ENCODE measurements at regions not wholly inside any gene's neighbourhood (a gene's known extent, or its start where the extent isn't known, plus 50 kb on each side); places are given as distances from the start of the nearest gene placed in this dataset.

DNA sequence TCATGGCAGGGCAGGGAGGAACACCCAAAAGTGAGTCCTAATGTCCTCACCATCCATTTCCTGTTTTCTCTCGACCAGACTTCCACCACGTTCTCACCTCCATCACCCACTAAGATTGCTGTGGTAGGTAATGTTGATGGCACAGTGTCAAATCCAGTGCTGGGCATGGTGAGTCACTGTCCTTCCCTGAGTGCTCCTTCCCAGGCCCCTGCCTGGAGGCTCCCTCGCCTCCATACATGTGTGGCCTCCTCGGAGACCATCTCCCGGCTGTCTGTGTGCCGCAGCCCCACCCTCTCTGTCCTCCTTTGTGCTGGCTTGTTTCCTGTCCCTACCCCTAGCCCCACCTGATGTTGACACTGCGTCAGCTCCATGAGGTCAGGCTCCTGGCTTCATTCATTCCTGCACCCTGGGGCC lies 177.5 kb downstream of the SYK start:
- DNase-seq (ENCODE audit: extremely low read depth, low read depth), result no peak
- TF ChIP-seq, protein P1, sequence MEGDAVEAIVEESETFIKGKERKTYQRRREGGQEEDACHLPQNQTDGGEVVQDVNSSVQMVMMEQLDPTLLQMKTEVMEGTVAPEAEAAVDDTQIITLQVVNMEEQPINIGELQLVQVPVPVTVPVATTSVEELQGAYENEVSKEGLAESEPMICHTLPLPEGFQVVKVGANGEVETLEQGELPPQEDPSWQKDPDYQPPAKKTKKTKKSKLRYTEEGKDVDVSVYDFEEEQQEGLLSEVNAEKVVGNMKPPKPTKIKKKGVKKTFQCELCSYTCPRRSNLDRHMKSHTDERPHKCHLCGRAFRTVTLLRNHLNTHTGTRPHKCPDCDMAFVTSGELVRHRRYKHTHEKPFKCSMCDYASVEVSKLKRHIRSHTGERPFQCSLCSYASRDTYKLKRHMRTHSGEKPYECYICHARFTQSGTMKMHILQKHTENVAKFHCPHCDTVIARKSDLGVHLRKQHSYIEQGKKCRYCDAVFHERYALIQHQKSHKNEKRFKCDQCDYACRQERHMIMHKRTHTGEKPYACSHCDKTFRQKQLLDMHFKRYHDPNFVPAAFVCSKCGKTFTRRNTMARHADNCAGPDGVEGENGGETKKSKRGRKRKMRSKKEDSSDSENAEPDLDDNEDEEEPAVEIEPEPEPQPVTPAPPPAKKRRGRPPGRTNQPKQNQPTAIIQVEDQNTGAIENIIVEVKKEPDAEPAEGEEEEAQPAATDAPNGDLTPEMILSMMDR (IDR thresholded peaks at IDR 0.05; ENCODE audit: low read depth, low read length, missing control alignments), result no peak
- no peak overlapping the region for H3K4me3 ChIP-seq (replicated peaks; ENCODE audit: low read depth, low read length)

DNA sequence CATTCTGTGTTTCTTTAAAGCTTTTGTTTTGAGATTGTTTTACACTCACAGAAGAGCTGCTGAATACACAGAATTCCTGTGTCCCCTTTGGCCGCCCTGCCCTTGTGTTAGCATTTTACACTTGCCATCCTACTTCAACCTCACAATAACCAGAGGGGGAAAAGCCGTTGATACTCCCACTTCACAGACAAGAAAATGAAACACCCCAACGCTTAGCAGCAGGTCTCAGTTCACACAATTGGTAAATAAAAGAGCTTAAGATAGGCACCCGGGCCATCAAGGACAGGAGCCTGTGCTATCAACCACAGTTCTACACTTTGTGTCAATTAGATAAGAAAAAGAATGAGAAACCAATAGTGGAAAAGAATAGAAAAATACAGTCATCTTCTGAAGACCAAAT lies 178.0 kb downstream of the SYK start:
- DNase-seq (ENCODE audit: extremely low read depth, low read depth), result no peak
- no peak overlapping the region for H3K4me3 ChIP-seq (replicated peaks; ENCODE audit: low read depth, low read length)
- TF ChIP-seq, protein P1 (IDR thresholded peaks at IDR 0.05; ENCODE audit: low read depth, low read length, missing control alignments), result no peak

DNA sequence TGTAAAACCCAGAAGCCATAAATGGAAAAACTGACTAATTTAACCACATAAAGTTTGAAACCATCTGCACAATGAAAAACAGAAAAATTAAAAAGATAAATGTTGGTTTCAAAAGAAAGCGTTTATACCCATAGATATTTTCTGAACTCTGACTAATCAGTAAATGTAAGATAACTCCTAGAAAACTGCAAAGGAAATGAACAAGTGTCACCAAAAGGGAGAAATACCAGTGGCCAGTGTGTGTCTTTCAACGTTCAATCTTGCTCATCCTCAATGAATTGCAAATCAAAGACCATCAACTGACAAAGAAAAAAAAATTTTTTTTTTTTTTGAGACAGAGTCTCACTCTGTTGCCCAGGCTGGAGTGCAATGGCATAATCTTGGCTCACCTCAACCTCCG lies 180.1 kb downstream of the SYK start:
- TF ChIP-seq, protein P1 (IDR thresholded peaks at IDR 0.05; ENCODE audit: low read depth, low read length, missing control alignments), result no peak
- no peak for DNase-seq (ENCODE audit: extremely low read depth, low read depth)
- H3K4me3 ChIP-seq (replicated peaks; ENCODE audit: low read depth, low read length), result no peak overlapping the region

DNA sequence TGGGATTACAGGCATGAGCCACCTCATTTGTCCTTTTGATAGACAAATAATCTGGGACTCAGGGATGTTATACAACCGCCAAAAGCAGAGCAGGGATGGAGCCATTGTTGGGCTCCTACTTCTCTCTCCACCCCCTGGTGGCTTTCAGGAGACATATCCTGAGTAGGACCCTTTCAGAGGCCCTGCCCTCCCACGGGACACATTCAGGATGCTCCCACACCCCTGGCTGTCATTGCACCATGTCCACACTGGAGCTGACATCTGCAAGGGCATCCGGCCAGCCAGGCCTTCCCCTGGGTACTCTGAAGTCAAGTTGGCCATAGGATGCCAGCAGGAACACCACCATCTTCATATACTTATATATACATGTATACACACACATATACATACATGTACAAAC lies 181.8 kb downstream of the SYK start:
- TF ChIP-seq, protein P1 (IDR thresholded peaks at IDR 0.05; ENCODE audit: low read depth, low read length, missing control alignments), result no peak

DNA sequence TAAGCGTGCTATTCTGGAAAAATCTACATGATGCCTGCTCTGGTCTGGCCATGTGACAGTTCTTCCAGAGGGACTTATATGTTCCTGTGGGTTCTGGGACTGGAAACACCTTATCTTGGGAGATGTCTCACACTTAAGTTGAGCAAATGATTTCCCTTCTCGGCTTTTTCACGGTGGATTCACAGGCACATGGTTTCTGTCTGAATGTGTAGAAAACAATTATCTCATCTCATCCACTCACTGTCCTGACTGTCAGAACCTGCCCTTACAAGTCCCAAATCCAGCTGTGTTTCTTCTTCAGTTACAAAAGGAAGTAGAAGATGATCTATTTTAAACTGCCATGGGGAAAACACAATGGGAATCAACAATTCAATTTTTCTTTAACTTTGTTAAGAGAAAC lies 184.0 kb downstream of the SYK start:
- TF ChIP-seq, protein P1 (IDR thresholded peaks at IDR 0.05; ENCODE audit: low read depth, low read length, missing control alignments), result no peak
- H3K4me3 ChIP-seq (replicated peaks; ENCODE audit: low read depth, low read length), result no peak overlapping the region
- DNase-seq (ENCODE audit: extremely low read depth, low read depth), result no peak

More for the DNA sequence above, 181.8 kb downstream of the SYK start:
- no peak for DNase-seq (ENCODE audit: extremely low read depth, low read depth)
- no peak overlapping the region for H3K4me3 ChIP-seq (replicated peaks; ENCODE audit: low read depth, low read length)

DNA sequence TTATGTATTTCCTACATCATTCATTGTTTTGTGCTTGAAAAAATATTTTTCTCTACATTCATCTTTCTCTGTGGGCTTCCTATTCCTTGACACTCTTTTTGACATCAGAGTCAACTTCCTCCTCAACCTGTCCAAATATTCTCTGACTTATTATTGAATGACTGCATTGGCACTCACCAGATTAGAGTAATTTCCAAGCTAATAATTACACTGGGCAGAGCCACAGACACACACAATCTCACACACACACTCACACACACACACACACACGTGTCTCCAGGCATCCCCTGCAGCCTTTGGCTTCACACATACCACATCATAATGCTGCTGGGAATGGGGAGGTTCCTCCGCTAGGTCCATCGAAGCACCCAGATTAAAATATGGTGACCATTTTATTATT lies 184.5 kb downstream of the SYK start:
- no peak for DNase-seq (ENCODE audit: extremely low read depth, low read depth)
- H3K4me3 ChIP-seq (replicated peaks; ENCODE audit: low read depth, low read length), result no peak overlapping the region
- TF ChIP-seq, protein P1 (IDR thresholded peaks at IDR 0.05; ENCODE audit: low read depth, low read length, missing control alignments), result no peak

DNA sequence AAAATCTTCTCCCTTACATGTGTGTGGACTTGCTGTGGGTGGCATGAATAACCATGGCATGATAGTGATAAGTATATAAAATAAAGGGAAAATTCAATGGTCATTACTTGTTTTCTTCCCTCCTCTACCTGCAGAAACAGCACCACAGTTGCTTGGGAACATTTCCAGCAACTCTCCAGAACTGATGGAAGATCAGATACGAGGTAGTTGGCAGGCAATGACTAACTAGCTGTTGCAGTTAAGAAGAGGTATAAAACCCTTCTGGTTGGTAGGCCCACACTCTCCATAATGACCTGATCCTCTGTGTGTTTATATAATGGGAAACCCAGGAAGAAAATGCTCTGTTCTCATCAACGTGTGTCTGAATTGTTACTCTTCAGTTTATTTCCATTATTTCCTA lies 185.9 kb downstream of the SYK start:
- DNase-seq (ENCODE audit: extremely low read depth, low read depth), result no peak
- no peak overlapping the region for H3K4me3 ChIP-seq (replicated peaks; ENCODE audit: low read depth, low read length)
- TF ChIP-seq, protein P1 (IDR thresholded peaks at IDR 0.05; ENCODE audit: low read depth, low read length, missing control alignments), result no peak

Measured in HFF-Myc (cell line).